ENCODE measurements at regions not wholly inside any gene's neighbourhood (a gene's known extent, or its start where the extent isn't known, plus 50 kb on each side); places are given as distances from the start of the nearest gene placed in this dataset.

DNA sequence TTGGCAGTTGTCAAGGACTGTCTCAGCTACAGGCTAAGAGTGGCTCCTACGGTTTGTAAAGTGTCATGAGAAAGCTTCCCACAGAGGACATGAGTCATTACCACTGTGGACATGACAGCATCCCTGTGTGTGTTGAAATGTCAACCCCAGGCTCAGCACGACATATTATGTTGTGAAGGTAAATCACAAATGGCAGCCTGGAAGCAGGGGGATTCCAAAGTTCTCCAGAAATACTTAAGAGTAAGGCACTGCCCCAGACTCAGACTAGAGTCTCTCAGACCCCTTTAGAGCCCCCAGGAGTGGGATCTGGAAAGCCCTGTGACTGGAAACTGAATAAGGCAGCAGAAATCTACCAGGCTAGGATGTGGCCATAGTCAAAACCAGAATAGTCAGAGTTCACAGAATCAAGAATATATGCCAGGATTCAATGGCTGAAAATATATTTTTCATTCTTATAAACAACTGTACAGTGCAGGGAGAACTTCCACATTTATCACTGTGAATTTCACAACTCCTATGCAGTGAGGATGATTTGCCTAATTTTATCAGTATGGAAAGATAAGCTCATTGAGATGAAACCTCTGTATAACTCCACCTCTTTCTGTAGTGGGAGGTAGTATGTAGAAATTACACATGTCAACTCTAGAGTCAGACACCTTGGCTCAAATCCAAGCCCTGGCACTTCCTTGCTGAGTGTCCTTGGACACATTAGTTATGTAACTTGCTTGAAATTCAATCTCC, 237.1 kb upstream of the CFAP20DC start:
- DNase-seq (ENCODE audit: low spot score): no peak
- Histone ChIP-seq H3K4me3 (no peak overlapping the region), H3K4me1 (replicated peaks) (no peaks in the 10 kb centered on the region), H3K36me3 (no peaks in the 10 kb centered on the region), H3K27me3 (replicated peaks; ENCODE audit: insufficient read depth) (no peaks in the 10 kb centered on the region), H3K27ac (no peak overlapping the region), H3K9me3 (no peaks in the 10 kb centered on the region)
- 67% methylated on average over 2 of the region's 2 CpGs for WGBS
- TF ChIP-seq, protein P1, sequence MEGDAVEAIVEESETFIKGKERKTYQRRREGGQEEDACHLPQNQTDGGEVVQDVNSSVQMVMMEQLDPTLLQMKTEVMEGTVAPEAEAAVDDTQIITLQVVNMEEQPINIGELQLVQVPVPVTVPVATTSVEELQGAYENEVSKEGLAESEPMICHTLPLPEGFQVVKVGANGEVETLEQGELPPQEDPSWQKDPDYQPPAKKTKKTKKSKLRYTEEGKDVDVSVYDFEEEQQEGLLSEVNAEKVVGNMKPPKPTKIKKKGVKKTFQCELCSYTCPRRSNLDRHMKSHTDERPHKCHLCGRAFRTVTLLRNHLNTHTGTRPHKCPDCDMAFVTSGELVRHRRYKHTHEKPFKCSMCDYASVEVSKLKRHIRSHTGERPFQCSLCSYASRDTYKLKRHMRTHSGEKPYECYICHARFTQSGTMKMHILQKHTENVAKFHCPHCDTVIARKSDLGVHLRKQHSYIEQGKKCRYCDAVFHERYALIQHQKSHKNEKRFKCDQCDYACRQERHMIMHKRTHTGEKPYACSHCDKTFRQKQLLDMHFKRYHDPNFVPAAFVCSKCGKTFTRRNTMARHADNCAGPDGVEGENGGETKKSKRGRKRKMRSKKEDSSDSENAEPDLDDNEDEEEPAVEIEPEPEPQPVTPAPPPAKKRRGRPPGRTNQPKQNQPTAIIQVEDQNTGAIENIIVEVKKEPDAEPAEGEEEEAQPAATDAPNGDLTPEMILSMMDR (IDR thresholded peaks at IDR 0.05): no peak
- intact Hi-C loops (cut with DNase I): no loop called here

DNA sequence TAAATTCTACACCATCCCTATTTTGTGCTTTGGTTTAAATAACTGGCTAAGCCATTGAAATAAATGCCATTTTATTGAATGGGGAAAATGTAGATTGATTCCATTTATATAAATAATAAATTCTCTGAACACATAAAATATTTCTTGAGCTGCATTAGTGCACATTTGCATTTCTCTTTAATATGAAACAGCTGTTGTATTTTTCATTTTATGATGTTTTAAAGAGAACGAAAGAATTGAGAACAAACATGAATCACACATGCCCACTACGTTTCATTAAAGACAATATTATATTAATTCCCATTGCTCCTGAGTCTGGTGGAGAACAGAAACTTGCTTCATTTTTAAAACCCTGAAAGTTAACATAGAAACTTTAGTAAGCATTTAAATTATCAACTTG, 235.7 kb upstream of the CFAP20DC start:
- intact Hi-C loops (cut with DNase I): no loop called here
- no peaks in the 10 kb centered on the region for H3K36me3 ChIP-seq
- no peaks in the 10 kb centered on the region for H3K9me3 ChIP-seq
- WGBS: 58% methylated on average over 2 of the region's 2 CpGs
- TF ChIP-seq, protein P1 (IDR thresholded peaks at IDR 0.05): no peak
- TF ChIP-seq POLR2A (IDR thresholded peaks at IDR 0.05) (no peak), POLR2AphosphoS5 (IDR thresholded peaks at IDR 0.05) (no peak)
- H3K4me3 ChIP-seq: no peak overlapping the region
- no peak for DNase-seq (ENCODE audit: low spot score)
- no peaks in the 10 kb centered on the region for H3K27me3 ChIP-seq (replicated peaks; ENCODE audit: insufficient read depth)
- no peak overlapping the region for H3K27ac ChIP-seq
- no peaks in the 10 kb centered on the region for H3K4me1 ChIP-seq (replicated peaks)

DNA sequence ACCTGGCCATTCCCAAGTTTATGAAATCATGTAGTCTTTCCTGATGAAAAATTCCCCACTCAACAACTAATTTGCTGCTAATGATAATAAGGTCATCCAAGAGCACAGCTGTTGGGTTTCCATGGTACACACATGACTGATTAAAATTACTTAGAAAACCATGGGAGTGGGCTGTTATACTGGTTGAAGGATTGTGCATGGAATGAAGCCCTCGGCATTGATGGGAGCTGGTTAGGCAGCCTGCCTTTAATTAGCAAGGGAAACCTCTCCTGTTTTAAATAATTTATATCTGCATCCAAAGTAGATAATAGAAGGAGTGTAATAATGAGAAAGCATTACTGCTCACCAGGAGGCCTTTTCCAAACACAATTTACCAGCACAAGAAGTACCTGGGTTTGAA, 235.1 kb upstream of the CFAP20DC start:
- TF ChIP-seq, protein P1 (IDR thresholded peaks at IDR 0.05): no peak
- TF ChIP-seq POLR2A (IDR thresholded peaks at IDR 0.05) (no peak), POLR2AphosphoS5 (IDR thresholded peaks at IDR 0.05) (no peak)
- WGBS: 97% methylated on average over 1 of the region's 1 CpG
- Histone ChIP-seq H3K27me3 (replicated peaks; ENCODE audit: insufficient read depth) (no peaks in the 10 kb centered on the region), H3K4me1 (replicated peaks) (no peaks in the 10 kb centered on the region), H3K9me3 (no peaks in the 10 kb centered on the region), H3K27ac (no peak overlapping the region), H3K4me3 (no peak overlapping the region), H3K36me3 (no peaks in the 10 kb centered on the region)
- intact Hi-C loops (cut with DNase I): no loop called here
- DNase-seq (ENCODE audit: low spot score): no peak

DNA sequence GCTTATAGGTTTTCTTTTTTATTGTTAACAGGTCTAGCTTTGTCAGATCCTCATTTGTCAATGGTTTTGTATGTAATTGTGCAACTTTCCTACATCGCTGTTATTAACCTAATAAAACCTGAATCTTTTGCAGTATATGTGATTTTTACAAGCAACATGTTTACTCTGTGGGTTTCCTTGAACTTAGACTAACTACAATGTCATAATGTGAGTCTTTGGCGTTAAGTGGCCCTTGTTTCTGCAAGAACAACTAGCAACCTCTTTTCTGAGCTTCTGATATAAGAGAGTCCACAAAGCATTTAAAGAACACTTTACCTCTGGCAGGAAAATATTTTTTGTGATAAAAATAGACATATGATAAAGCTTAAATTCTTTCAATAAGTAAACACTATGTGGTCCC, 230.3 kb upstream of the CFAP20DC start:
- Histone ChIP-seq H3K27ac (no peak overlapping the region), H3K4me1 (replicated peaks) (no peaks in the 10 kb centered on the region), H3K27me3 (replicated peaks; ENCODE audit: insufficient read depth) (no peaks in the 10 kb centered on the region), H3K4me3 (no peak overlapping the region), H3K9me3 (no peaks in the 10 kb centered on the region), H3K36me3 (no peaks in the 10 kb centered on the region)
- WGBS: 43% methylated on average over 2 of the region's 2 CpGs
- no peak for DNase-seq (ENCODE audit: low spot score)
- TF ChIP-seq POLR2AphosphoS5 (IDR thresholded peaks at IDR 0.05): no peak
- TF ChIP-seq, protein P1 (IDR thresholded peaks at IDR 0.05): no peak
- no peak for TF ChIP-seq POLR2A (IDR thresholded peaks at IDR 0.05)
- intact Hi-C loops (cut with DNase I): no loop called here

DNA sequence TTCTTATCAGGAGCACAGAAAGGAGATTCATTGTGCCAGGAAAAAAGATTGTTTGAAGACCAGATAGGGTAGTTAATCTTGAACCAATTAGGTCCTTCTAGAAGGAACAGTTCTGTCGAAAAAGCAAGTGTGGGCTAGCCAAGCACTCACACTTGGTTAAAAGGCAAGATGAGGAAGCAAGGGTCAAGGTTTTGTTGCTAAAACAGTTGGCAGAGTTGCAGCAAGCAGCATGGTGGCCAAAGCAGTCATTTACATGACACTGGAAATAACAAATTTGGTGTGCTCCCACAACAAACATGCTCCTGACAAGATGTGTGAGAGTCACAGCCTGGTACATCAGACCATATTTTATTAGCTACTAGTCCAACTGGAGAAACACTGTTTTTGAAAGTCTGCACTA, 228.0 kb upstream of the CFAP20DC start:
- H3K27ac ChIP-seq: no peak overlapping the region
- H3K4me1 ChIP-seq (replicated peaks): no peaks in the 10 kb centered on the region
- TF ChIP-seq POLR2A (IDR thresholded peaks at IDR 0.05): no peak
- no peaks in the 10 kb centered on the region for H3K27me3 ChIP-seq (replicated peaks; ENCODE audit: insufficient read depth)
- intact Hi-C loops (cut with DNase I): no loop called here
- no peak overlapping the region for H3K4me3 ChIP-seq
- H3K36me3 ChIP-seq: no peaks in the 10 kb centered on the region
- H3K9me3 ChIP-seq: no peaks in the 10 kb centered on the region
- DNase-seq (ENCODE audit: low spot score): no peak
- 37% methylated on average over 1 of the region's 1 CpG for WGBS
